Suppressor macrophage (primary cell): ENCODE measurements at regions not wholly inside any gene's neighbourhood (a gene's known extent, or its start where the extent isn't known, plus 50 kb on each side); places are given as distances from the start of the nearest gene placed in this dataset.
A peak's percentile ranks its signal among the peaks of the same experiment; 100 is the strongest.
"Not testable (repeated sequence)": the region's sequence is repeated elsewhere in the genome, so short reads cannot be mapped to it uniquely, and the experiment has no call there.

Experiments
- DNase-seq, 4 experiments: peaks; one replicate each; pipeline ENCODE4 v3.0.0-alpha.2; 2020 to 2022

- DNase-seq = no peak
Measured at GRCh38 chr16:51839727-51840462, 688.8 kb upstream of the SALL1 start.

- DNase-seq = no peak
Measured at GRCh38 chr16:51834794-51835193, 683.7 kb upstream of the SALL1 start.

- no peak for DNase-seq
Measured at GRCh38 chr16:51834133-51834532, 683.1 kb upstream of the SALL1 start.

GRCh38 chr16:51831595-51832367, 680.7 kb upstream of the SALL1 start:
- DNase-seq = no peak

- not testable (repeated sequence) for DNase-seq
Measured at GRCh38 chr16:51831034-51831433, 680.0 kb upstream of the SALL1 start.

- no peak for DNase-seq
Measured at GRCh38 chr16:51825779-51826178, 674.7 kb upstream of the SALL1 start.

GRCh38 chr16:51822471-51822870, 671.4 kb upstream of the SALL1 start:
- no peak for DNase-seq

GRCh38 chr16:51821527-51821926, 670.5 kb upstream of the SALL1 start:
- no peak for DNase-seq

- no peak for DNase-seq
Measured at GRCh38 chr16:51820176-51820575, 669.1 kb upstream of the SALL1 start.

GRCh38 chr16:51818342-51818944, 667.4 kb upstream of the SALL1 start:
- DNase-seq = peak; percentile 20 to 52 (median 28)

- DNase-seq = no peak
Measured at GRCh38 chr16:51816929-51817328, 665.9 kb upstream of the SALL1 start.

- no peak for DNase-seq
Measured at GRCh38 chr16:51815523-51815922, 664.5 kb upstream of the SALL1 start.

GRCh38 chr16:51814617-51815016, 663.5 kb upstream of the SALL1 start:
- no peak for DNase-seq

- DNase-seq = no peak
Measured at GRCh38 chr16:51813609-51814008, 662.5 kb upstream of the SALL1 start.

GRCh38 chr16:51812945-51813344, 661.9 kb upstream of the SALL1 start:
- DNase-seq = no peak

GRCh38 chr16:51807551-51807950, 656.5 kb upstream of the SALL1 start:
- DNase-seq = no peak

- no peak for DNase-seq
Measured at GRCh38 chr16:51801635-51802034, 650.6 kb upstream of the SALL1 start.

GRCh38 chr16:51797669-51798259, 646.7 kb upstream of the SALL1 start:
- no peak for DNase-seq

GRCh38 chr16:51779240-51779639, 628.2 kb upstream of the SALL1 start:
- no peak for DNase-seq

GRCh38 chr16:51773071-51773890, 622.2 kb upstream of the SALL1 start:
- DNase-seq = no peak

- DNase-seq = no peak
Measured at GRCh38 chr16:51766739-51767138, 615.7 kb upstream of the SALL1 start.

- DNase-seq = no peak
Measured at GRCh38 chr16:51763072-51763661, 612.1 kb upstream of the SALL1 start.
